ENCODE measurements at regions not wholly inside any gene's neighbourhood (a gene's known extent, or its start where the extent isn't known, plus 50 kb on each side); places are given as distances from the start of the nearest gene placed in this dataset.

- no peak for TF ChIP-seq POLR2A (IDR thresholded peaks at IDR 0.05)
- TF ChIP-seq CTCF (IDR thresholded peaks at IDR 0.05) = no peak
- no peak for TF ChIP-seq EP300 (IDR thresholded peaks at IDR 0.05)
These were observed 61.7 kb upstream of the ATF7IP2 start for GRCh38 chr16:10324210-10324609.

Data from tibial nerve (tissue), 4 donors.